Small intestine (tissue), 7 donors: ENCODE measurements at regions not wholly inside any gene's neighbourhood (a gene's known extent, or its start where the extent isn't known, plus 50 kb on each side); places are given as distances from the start of the nearest gene placed in this dataset.
A peak's percentile ranks its signal among the peaks of the same experiment; 100 is the strongest.
"Not testable (repeated sequence)": the region's sequence is repeated elsewhere in the genome, so short reads cannot be mapped to it uniquely, and the experiment has no call there.

Experiments
- DNase-seq, 2 donors: peaks; one replicate each; pipeline versions ENCODE4 v3.0.0 to v3.0.0-alpha.2; 2013
- FAIRE-seq: peaks from 2 replicates; lab custom pipeline; 2012; peaks lifted over from hg19 to GRCh38; lab: Jason Lieb, UNC
- H3K27ac ChIP-seq, 3 donors: one replicate each; pipeline ENCODE4 v1.5.1; 2013; ENCODE audit warnings: low read length in 2 of 3, mild to moderate bottlenecking in 2 of 3, control low read depth in 1 of 3, inconsistent platforms in 1 of 3, low read depth in 1 of 3, moderate library complexity in 1 of 3
- H3K27me3 ChIP-seq, 3 donors: one replicate each; pipeline ENCODE4 v1.6.1; 2013; ENCODE audit warnings: low read length in 3 of 3, inconsistent platforms in 1 of 3; ENCODE audit not compliant: control insufficient read depth in 3 of 3, insufficient read depth in 3 of 3
- H3K36me3 ChIP-seq, 3 donors: one replicate each; pipeline ENCODE4 v1.6.1; 2013; ENCODE audit warnings: low read length in 3 of 3, inconsistent platforms in 1 of 3, low read depth in 1 of 3, mild to moderate bottlenecking in 1 of 3, moderate library complexity in 1 of 3; ENCODE audit not compliant: control insufficient read depth in 3 of 3, insufficient read depth in 2 of 3
- H3K4me1 ChIP-seq, 3 donors: one replicate each; pipeline ENCODE4 v1.6.1; 2013; ENCODE audit warnings: low read length in 2 of 3, inconsistent platforms in 1 of 3, low read depth in 1 of 3, mild to moderate bottlenecking in 1 of 3, moderate library complexity in 1 of 3; ENCODE audit not compliant: control insufficient read depth in 3 of 3, insufficient read depth in 2 of 3
- H3K4me3 ChIP-seq, 3 donors: one replicate each; pipeline ENCODE4 v1.5.1; 2013; ENCODE audit warnings: low read length in 3 of 3, control low read depth in 1 of 3, inconsistent platforms in 1 of 3, low read depth in 1 of 3, mild to moderate bottlenecking in 1 of 3, moderate library complexity in 1 of 3
- H3K9me3 ChIP-seq, 2 donors: one replicate each; pipeline ENCODE4 v1.6.1; 2013; ENCODE audit warnings: low read depth in 1 of 2, low read length in 1 of 2; ENCODE audit not compliant: control insufficient read depth in 2 of 2, insufficient read depth in 1 of 2
- WGBS, 3 donors: extraction: QIAGEN DNeasy Blood & Tissue Kit; methylation state at CpG; one replicate each; pipeline ENCODE4 v1.1.7; 2013; 5-methylcytosine and 5-hydroxymethylcytosine counted together
- donor health status: healthy with polysubstance abuse.
- donor health status: control.
- donor health status: control.
- donor health status: Bipolar disorder and iron deficiency.
- donor health status: healthy.

- Histone ChIP-seq H3K36me3 (no peaks in the 10 kb centered on the region), H3K4me1 (no peaks in the 10 kb centered on the region), H3K27me3 (no peaks in the 10 kb centered on the region), H3K27ac (no peak overlapping the region), H3K9me3 (peaks cover 0 to 4% of the 10 kb centered on the region in 2 donors), H3K4me3 (no peak overlapping the region)
- 56 to 78% (median 66%) methylated on average over 2 of the region's 2 CpGs for WGBS, 3 donors
- DNase-seq (no peak), FAIRE-seq (no peak)
Observed at GRCh38 chr6:112535816-112536215, 188.7 kb downstream of the RFPL4B start.

- H3K4me3 ChIP-seq: no peak overlapping the region
- H3K27me3 ChIP-seq: no peaks in the 10 kb centered on the region
- no peak for FAIRE-seq
- 92 to 93% (median 93%) methylated on average over 2 of the region's 2 CpGs for WGBS, 3 donors
- no peak overlapping the region for H3K27ac ChIP-seq
- DNase-seq: no peak
- H3K4me1 ChIP-seq: no peaks in the 10 kb centered on the region
- peaks cover 0 to 15% of the 10 kb centered on the region in 2 donors for H3K9me3 ChIP-seq
- H3K36me3 ChIP-seq: no peaks in the 10 kb centered on the region
Observed at GRCh38 chr6:112539355-112539754, 192.2 kb downstream of the RFPL4B start.

DNA sequence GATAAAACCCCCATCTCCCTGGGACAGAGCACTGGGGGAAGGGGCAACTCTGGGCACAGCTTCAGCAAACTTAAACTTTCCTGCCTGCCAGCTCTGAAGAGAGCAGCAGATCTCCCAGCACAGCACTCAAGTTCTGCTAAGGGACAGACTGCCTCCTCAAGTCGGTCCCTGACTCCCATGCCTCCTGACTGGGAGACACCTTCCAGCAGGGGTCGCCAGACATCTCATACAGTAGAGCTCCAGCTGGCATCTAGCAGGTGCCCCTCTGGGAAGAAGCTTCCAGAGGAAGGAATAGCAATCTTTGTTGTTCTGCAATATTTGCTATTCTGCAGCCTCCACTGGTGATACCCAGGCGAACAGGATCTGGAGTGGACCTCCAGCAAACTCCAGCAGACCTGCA is 194.7 kb downstream of the RFPL4B start:
- not testable (repeated sequence) for H3K36me3 ChIP-seq, DNase-seq, FAIRE-seq, H3K27me3 ChIP-seq, H3K27ac ChIP-seq, H3K4me1 ChIP-seq, H3K4me3 ChIP-seq
- H3K9me3 ChIP-seq: peaks cover 0 to 14% of the 10 kb centered on the region in 2 donors
- 83 to 88% (median 86%) methylated on average over 3 of the region's 3 CpGs for WGBS, 3 donors

DNA sequence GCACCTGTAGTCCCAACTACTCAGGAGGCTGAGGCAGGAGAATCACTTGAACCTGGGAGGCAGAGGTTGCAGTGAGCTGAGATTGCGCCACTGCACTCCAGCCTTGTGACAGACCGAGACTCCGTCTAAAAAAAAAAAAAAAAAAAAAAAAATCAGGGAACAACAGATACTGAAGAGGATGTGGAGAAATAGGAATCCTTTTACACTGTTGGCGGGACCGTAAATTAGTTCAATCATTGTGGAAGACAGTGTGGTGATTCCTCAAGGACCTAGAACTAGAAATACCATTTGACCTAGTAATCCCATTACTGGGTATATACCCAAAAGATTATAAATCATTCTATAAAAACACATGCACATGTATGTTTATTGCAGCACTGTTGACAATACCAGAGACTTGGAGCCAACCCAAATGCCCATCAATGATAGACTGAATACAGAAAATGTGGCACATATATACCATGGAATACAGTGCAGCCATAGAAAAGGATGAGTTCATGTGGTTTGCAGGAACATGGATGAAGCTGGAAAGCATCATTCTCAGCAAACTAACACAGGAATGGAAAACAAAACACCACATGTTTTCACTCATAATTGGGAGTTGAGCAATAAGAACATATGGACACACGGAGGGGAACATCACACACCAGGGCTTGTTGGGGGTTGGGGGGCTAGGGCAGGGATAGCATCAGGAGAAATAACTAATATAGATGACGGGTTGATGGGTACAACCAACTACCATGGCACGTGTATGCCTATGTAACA is 200.4 kb downstream of the RFPL4B start:
- not testable (repeated sequence) for FAIRE-seq, H3K4me3 ChIP-seq, H3K9me3 ChIP-seq, H3K27ac ChIP-seq, H3K4me1 ChIP-seq, H3K27me3 ChIP-seq, DNase-seq, H3K36me3 ChIP-seq
- 82 to 95% (median 91%) methylated on average over 8 of the region's 8 CpGs for WGBS, 3 donors

DNA sequence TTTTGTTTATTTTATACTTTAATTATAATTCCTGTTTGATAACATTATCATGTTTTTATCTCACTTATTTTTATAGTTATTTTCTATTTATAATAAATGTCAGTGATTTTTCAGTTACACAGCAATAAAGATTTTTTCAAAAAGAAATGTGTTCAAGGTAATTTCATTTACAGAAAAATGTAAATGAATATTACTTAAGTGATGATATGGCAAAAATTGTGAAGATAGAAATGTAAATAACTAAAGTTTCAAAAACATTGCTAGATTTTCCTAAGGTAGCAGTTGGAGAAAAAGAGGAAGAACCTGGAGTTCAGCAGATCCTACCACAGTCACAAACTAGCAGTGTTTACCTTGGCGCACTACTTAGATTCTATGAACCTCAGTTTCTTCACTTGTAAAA is 202.6 kb downstream of the RFPL4B start:
- 93 to 100% (median 100%) methylated on average over 1 of the region's 1 CpG for WGBS, 3 donors

GRCh38 chr6:112557435-112557834 is 210.3 kb downstream of the RFPL4B start:
- Histone ChIP-seq H3K27me3 (no peaks in the 10 kb centered on the region), H3K36me3 (no peaks in the 10 kb centered on the region), H3K9me3 (no peaks in the 10 kb centered on the region), H3K4me3 (no peak overlapping the region), H3K27ac (no peak overlapping the region), H3K4me1 (no peaks in the 10 kb centered on the region)
- no peak for FAIRE-seq
- no peak for DNase-seq

More for the DNA sequence above, 202.6 kb downstream of the RFPL4B start:
- no peak for DNase-seq
- Histone ChIP-seq H3K27me3 (no peaks in the 10 kb centered on the region), H3K27ac (no peak overlapping the region), H3K36me3 (no peaks in the 10 kb centered on the region), H3K9me3 (peaks cover 0 to 2% of the 10 kb centered on the region in 2 donors), H3K4me3 (no peak overlapping the region), H3K4me1 (no peaks in the 10 kb centered on the region)
- FAIRE-seq: peak; percentile 65

GRCh38 chr6:112557961-112558360 is 210.8 kb downstream of the RFPL4B start:
- no peaks in the 10 kb centered on the region for H3K9me3 ChIP-seq
- no peak overlapping the region for H3K4me3 ChIP-seq
- H3K27me3 ChIP-seq: no peaks in the 10 kb centered on the region
- no peak for DNase-seq
- FAIRE-seq: no peak
- H3K27ac ChIP-seq: no peak overlapping the region
- no peaks in the 10 kb centered on the region for H3K4me1 ChIP-seq
- no peaks in the 10 kb centered on the region for H3K36me3 ChIP-seq

- Histone ChIP-seq H3K4me1 (no peaks in the 10 kb centered on the region), H3K4me3 (no peak overlapping the region), H3K36me3 (no peaks in the 10 kb centered on the region), H3K27me3 (no peaks in the 10 kb centered on the region), H3K27ac (no peak overlapping the region), H3K9me3 (no peaks in the 10 kb centered on the region)
- FAIRE-seq: no peak
- DNase-seq: no peak
- 49 to 77% (median 58%) methylated on average over 2 of the region's 2 CpGs for WGBS, 3 donors
Observed at GRCh38 chr6:112560651-112561050, 213.5 kb downstream of the RFPL4B start.
